ENCODE measurements at regions not wholly inside any gene's neighbourhood (a gene's known extent, or its start where the extent isn't known, plus 50 kb on each side); places are given as distances from the start of the nearest gene placed in this dataset.
"Not testable (repeated sequence)": the region's sequence is repeated elsewhere in the genome, so short reads cannot be mapped to it uniquely, and the experiment has no call there.

DNA sequence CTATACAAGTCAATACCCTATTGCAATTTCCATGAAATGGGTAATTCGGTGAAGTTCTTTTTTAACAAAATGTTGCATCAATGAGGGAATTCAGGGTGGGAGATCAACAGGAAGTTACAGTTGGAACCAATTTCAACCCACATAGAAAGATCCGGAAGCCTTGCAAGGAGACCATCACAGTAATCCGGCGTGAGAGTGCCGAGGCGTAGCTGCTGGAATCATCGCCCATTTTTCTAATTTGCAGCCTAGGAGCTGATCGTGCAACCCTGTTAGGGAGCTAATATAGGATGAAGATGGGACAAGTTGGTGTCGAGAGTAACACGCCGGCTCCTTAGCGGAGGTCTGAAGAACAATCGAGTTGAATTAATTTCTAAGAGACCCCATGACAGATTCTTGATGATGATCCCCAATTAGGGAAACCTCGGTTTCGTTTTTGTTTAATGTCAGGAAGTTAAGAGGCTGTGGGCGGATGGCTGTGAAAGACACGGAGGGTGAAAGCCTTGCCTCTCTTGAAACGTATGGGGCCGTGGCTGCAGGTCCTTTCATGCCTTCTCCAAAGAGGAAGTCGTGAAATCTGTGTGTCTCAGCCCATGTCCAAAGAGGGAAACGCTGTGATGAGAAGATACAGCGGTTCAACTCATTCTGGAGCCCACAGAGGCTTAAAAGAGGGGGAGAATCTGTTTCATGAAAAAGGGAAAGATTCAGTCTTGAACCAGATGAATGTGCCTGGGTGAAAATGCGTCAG, 51.2 kb upstream of the CARD11 start:
- DNase-seq (ENCODE audit: low spot score), result peak; percentile 50

DNA sequence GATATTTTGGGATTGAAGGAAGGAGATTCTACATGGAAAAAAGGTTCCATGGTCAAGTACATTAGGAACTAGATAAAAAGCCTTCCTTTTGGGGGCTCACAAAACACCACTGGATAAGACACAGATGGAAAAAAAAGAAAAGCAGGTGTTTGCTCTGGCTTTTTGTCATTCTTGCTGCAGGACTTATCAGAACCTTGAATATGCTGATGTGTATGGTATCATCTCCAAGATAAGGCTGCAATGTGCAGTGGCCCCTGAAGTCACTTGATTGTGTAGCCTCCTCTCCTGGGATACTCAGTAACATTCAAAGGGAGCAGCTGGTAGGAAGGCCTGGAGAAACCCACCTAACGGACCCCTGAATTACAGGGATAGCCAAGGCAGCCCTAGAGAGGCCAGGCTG, 54.1 kb upstream of the CARD11 start:
- no peak for DNase-seq (ENCODE audit: low spot score)

GRCh38 chr7:3102159-3102558, 58.5 kb upstream of the CARD11 start:
- no peak for DNase-seq (ENCODE audit: low spot score)

DNA sequence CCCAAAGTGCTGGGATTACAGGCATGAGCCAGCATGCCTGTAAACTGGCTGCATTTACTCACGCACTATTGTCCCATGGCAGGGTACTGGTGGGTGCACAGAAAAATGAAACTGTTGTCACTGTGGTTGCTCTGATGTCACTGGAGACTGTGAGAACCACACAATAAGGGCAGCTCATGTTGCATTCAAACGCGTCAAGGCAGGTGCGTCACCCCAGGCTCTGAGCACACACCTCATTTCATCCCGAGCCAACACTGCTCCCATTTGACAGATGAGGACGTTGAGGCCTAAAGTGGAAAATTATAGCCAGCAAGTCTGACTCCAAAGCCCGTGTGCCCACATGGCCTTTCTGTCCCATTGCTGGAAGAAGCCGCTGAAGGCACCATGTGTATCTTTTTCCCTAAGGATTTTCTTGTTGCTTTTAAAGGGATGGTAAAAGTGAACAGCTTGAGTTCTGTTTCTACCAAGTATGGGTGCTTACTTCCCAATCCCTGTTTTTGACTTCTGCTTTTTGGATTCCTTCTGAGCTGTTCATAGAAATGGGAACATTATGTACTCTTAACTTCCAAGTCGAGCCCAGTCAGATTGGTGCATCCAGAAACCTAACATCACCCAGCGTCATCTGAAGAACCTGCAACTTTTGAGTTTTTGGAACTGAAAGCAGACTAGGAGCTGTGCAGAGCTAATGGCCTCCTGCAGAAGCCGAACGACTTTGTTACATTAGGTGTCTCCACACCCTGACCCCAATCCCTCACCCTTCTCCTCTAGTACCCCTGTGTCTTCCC, 60.1 kb upstream of the CARD11 start:
- no peak for DNase-seq (ENCODE audit: low spot score)

GRCh38 chr7:3105856-3106255, 62.2 kb upstream of the CARD11 start:
- DNase-seq (ENCODE audit: low spot score), result no peak

- DNase-seq (ENCODE audit: low spot score), result peak; percentile 93
These were observed 62.7 kb upstream of the CARD11 start for GRCh38 chr7:3106361-3106826.

- DNase-seq (ENCODE audit: low spot score), result no peak
These were observed 63.6 kb upstream of the CARD11 start for GRCh38 chr7:3107228-3107763.

- peak; percentile 57 for DNase-seq (ENCODE audit: low spot score)
These were observed 64.4 kb upstream of the CARD11 start for GRCh38 chr7:3107889-3108570.

- DNase-seq (ENCODE audit: low spot score), result no peak
These were observed 65.7 kb upstream of the CARD11 start for GRCh38 chr7:3109311-3109915.

GRCh38 chr7:3112479-3113134, 68.9 kb upstream of the CARD11 start:
- DNase-seq (ENCODE audit: low spot score), result peak; percentile 70

DNA sequence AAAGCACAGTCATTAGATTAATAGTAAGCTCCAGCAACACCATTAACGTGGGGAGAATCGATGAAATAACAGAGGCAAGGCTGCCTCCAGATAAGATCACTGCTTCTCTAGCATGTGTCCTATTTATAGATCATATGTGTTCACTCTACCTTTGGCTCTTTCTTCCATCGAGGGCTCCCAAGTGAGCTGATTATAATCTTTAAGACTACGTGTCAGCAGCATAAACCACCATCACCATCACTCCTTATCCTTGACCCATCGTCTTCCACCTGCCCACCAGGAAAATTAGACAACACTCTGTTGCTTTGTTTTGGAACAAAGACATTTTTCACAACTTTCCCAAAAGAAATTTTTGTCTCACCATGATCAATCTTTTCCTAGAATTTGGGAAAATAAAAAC, 71.2 kb upstream of the CARD11 start:
- DNase-seq (ENCODE audit: low spot score), result no peak

DNA sequence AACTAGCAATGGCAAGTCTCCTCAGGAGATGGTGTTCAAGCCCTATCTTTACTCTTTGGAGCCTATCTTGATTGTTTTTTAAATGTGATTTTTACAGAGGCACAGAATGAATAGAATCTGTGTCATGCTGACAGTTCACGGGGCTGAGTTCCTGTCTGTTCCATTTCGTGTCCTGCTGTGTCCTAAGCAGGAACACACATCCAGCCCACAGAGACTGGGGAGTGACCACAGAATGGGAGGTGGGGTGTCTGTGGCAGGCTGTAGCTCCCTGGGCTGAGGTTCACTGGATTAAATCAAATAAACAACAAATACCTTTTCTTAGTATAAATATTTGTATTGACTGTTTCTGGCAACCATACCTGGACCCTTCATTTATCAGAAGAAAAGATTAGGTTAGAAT, 73.4 kb upstream of the CARD11 start:
- no peak for DNase-seq (ENCODE audit: low spot score)

DNA sequence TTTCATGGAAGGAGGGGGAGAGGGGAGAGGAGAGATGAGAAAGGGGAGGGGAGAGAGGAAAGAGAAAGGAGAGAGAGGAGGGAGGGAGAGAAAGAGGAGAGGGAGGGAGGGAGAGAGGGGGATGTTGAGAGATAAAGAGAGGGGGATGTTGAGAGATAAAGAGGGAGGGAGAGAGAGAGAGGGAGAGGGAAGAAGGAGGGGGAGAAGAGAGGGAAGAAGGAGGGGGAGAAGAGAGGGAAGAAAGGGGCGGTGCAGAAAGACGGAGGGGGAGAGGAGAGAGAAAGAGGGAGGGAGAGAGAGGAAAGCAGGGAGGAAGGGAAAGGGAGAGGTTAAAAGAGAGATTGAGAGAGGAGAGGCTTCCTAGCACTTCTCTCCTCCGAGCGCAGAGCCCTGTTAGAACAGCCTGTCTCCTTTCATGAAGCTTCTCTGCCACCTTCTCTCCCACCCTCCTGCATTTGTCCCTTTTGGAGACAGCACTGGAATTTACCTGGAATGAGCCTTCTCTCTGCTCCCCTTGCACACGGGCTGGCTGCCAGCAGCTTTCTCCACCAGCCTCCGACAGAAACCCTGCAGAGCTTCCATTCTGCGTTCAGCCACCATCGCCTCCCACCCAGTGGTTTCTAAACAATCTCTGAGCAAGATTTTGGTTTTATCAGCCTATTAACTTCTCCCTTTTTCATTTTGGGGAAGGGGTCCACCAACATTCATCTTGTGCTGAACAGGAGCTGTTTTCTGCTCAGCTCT, 74.0 kb upstream of the CARD11 start:
- DNase-seq (ENCODE audit: low spot score), result no peak

DNA sequence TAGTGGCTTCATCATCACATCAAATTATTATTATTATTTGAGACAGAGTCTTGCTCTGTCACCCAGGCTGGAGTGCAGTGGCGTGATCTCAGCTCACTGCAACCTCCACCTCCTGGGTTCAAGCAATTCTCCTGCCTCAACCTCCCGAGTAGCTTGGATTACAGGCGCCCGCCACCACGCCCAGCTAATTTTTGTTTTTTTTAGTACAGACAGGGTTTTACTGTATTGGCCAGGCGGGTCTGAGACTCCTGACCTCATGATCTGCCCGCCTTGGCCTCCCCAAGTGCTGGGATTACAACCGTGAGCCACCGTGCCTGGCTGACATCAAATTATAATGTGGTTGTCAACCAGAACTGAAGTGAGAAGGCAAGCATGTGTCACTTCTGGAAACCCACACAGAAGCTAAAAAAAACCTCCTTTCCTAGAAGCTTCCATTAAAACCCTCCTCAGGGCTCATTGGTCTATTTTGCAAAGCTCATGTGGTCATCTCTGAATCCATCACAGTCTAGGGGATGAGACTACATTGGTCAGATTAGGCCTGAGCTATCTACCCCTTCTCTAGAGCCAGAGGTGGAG, 75.8 kb upstream of the CARD11 start:
- not testable (repeated sequence) for DNase-seq (ENCODE audit: low spot score)

GRCh38 chr7:3119963-3120362, 76.3 kb upstream of the CARD11 start:
- DNase-seq (ENCODE audit: low spot score), result no peak

DNA sequence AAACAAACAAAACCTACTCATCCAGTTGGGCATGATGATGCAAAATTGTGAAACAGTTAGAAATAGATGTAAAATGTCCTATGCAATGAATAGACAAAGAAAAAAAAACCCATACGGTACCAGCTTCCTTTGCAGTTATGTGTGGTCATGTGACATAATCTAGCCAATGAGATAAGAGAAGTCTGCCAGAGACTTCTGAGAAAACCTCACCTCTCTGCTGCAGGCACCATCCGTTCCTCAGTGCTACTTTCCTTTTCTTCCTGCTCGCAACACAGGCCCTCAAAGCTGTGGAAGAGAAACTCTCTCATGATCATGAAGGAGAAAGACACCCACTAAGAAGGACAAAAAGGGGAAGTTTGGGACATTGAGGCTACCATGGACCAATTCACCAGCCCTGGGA, 76.8 kb upstream of the CARD11 start:
- DNase-seq (ENCODE audit: low spot score), result no peak

DNA sequence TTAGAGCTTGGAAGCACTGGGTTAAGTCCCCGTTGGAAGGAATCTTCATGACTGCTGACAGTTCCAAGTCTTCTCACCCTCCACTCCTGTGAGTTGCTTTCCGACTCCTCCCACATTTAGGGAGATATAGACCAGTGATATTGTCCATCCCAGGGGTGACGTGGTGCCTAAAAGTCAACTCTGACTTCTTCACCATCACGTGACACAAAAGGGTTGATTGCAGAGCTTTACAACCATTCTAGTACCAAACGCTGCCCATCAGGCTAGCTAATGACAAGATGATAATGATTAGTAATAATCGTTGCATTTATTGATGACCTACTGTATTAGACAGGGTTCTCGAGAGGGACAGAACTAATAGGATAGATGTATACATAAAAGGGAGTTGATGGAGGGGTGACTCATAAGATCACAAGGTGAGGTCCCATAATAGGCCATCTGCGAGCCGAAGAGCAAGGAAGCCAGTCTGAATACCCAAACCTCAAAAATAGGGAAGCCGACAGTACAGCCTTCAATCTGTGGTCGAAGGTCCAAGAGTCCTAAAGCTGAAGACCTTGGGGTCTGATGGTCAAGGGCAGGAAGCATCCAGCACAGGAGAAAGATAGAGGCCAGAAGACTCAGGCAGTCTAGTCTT, 85.3 kb upstream of the CARD11 start:
- DNase-seq (ENCODE audit: low spot score), result no peak

DNA sequence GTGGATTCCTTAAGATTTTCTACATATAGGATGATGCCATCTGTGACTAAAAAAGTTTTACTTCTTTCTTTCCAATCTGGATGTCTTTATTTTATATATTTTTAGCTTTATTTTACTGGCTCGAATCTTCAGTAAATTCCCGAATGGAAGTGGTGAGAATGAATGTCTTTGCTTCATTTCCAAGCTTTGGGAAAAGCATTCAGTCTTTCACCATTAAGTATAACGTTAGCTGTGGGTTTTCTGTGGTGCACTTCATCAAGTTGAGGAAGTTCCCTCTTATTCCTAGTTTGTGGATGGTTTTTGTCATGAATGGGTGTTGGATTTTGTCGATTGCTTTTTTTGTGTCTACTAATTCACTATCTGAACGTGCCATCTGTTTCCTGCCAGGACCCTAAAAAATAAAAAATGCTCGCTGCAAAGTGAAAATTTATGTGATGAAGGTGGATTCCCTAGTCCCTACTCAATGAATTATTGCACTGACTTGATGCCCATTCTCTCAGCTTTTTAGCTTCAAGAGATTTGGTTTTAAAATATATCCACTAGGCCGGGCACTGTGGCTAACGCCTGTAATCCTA, 90.2 kb upstream of the CARD11 start:
- DNase-seq (ENCODE audit: low spot score), result no peak

GRCh38 chr7:3134745-3135144, 91.1 kb upstream of the CARD11 start:
- peak; percentile 35 for DNase-seq (ENCODE audit: low spot score)

DNA sequence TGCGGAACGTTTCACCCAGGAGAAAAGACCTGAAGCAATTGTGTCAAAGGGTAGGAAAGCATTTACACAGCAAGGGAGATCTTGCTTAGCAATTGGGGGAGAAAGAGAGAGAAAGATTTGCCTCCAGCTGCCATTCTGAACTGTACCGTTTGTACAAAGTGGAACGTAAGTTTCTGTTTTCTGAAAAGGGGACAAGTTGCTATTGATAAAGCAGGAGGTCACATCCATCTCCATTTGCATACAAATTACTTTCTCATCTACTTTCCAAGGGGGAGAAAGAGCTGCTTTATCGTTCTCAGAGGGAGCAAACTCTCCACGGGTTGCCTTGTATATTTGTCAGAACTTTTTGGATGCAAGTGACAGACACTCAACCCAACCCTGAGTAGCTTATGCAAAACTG, 92.0 kb upstream of the CARD11 start:
- DNase-seq (ENCODE audit: low spot score), result no peak

Measured in activated CD4-positive, alpha-beta T cell treated with anti-CD3 and anti-CD28 coated beads, Interleukin-2, Interleukin-4, amounts not matched to agents 100 ng/mL and 50 ng/mL, durations not matched to agents 16 hours and 8 hours (primary cell).